ENCODE measurements at regions not wholly inside any gene's neighbourhood (a gene's known extent, or its start where the extent isn't known, plus 50 kb on each side); places are given as distances from the start of the nearest gene placed in this dataset.

GRCh38 chr13:90683711-90684131 lies 663.8 kb upstream of the MIR17HG start:
- H4K20me1 ChIP-seq (replicated peaks; ENCODE audit: insufficient read depth), result no peaks in the 10 kb centered on the region
- no peak overlapping the region for H3K4me3 Mint-ChIP-seq
- no peaks in the 10 kb centered on the region for H3K36me3 Mint-ChIP-seq (ENCODE audit: low read depth)
- no peak for DNase-seq (ENCODE audit: low spot score)
- H3K27me3 ChIP-seq (ENCODE audit: insufficient read depth), result no peaks in the 10 kb centered on the region
- 0 out of 2 replicates have a peak overlapping the region, but pooled peaks have one; percentile 31 for H2AFZ ChIP-seq
- no peak overlapping the region for H3K27ac ChIP-seq (ENCODE audit: low read depth)
- no peaks in the 10 kb centered on the region for H3K9me3 Mint-ChIP-seq
- H3K4me1 Mint-ChIP-seq, result peaks cover 3% of the 10 kb centered on the region; the same call in 1 of the 3 replicates
- H3K27me3 Mint-ChIP-seq (ENCODE audit: insufficient read depth, low read depth, poor library complexity), result no peaks in the 10 kb centered on the region
- no peaks in the 10 kb centered on the region for H3F3A ChIP-seq (replicated peaks; ENCODE audit: low read depth)
- no peak for TF ChIP-seq REST (IDR thresholded peaks at IDR 0.05; ENCODE audit: unreplicated experiment)
- no peak for TF ChIP-seq JUNB (IDR thresholded peaks at IDR 0.05; ENCODE audit: unreplicated experiment)
- TF ChIP-seq ZNF114 (CRISPR knock-in tag; IDR thresholded peaks at IDR 0.05), result no peak
- TF ChIP-seq CTCF (conservative IDR thresholded peaks at IDR 0.05; ENCODE audit: low read depth in 2 of 2), result no peak
- TF ChIP-seq STAT1 (IDR thresholded peaks at IDR 0.05; ENCODE audit: unreplicated experiment), result no peak
- TF ChIP-seq CREB1 (CRISPR knock-in tag; IDR thresholded peaks at IDR 0.05; ENCODE audit: low read depth), result no peak
- no peaks in the 10 kb centered on the region for H3K4me1 ChIP-seq (ENCODE audit: insufficient read depth)
- no peaks in the 10 kb centered on the region for H3K9me2 ChIP-seq (ENCODE audit: insufficient read depth)
- no peaks in the 10 kb centered on the region for H3K36me3 ChIP-seq (ENCODE audit: insufficient read depth)
- no peak overlapping the region for H3K27ac Mint-ChIP-seq
- ATAC-seq, result no peak
- H3K4me3 ChIP-seq, result no peak overlapping the region
- no peak overlapping the region for H3K4me2 ChIP-seq
- no peaks in the 10 kb centered on the region for H3K79me2 ChIP-seq (replicated peaks; ENCODE audit: insufficient read depth)

GRCh38 chr13:90686442-90686841 lies 661.0 kb upstream of the MIR17HG start:
- no peak overlapping the region for H2AFZ ChIP-seq
- H3K27me3 ChIP-seq (ENCODE audit: insufficient read depth), result no peaks in the 10 kb centered on the region
- no peak overlapping the region for H3K27ac ChIP-seq (ENCODE audit: low read depth)
- no peak for TF ChIP-seq CREB1 (CRISPR knock-in tag; IDR thresholded peaks at IDR 0.05; ENCODE audit: low read depth)
- TF ChIP-seq ZNF331 (CRISPR knock-in tag; IDR thresholded peaks at IDR 0.05; ENCODE audit: low read depth), result no peak
- no peak for TF ChIP-seq NANOG (IDR thresholded peaks at IDR 0.05; ENCODE audit: borderline replicate concordance)
- TF ChIP-seq STAT1 (IDR thresholded peaks at IDR 0.05; ENCODE audit: unreplicated experiment), result no peak
- TF ChIP-seq ETS1 (IDR thresholded peaks at IDR 0.05), result no peak
- TF ChIP-seq ZNF114 (CRISPR knock-in tag; IDR thresholded peaks at IDR 0.05), result no peak
- TF ChIP-seq POLR2AphosphoS5 (IDR thresholded peaks at IDR 0.05; ENCODE audit: low read depth), result no peak
- no peak for TF ChIP-seq EZH2phosphoT487 (IDR thresholded peaks at IDR 0.05; ENCODE audit: unreplicated experiment)
- no peak for TF ChIP-seq JUNB (IDR thresholded peaks at IDR 0.05; ENCODE audit: unreplicated experiment)
- no peak for TF ChIP-seq EZH2 (IDR thresholded peaks at IDR 0.05; ENCODE audit: low read depth, unreplicated experiment)

More at GRCh38 chr13:90686442-90686841, 661.0 kb upstream of the MIR17HG start:
- no peak overlapping the region for H3K4me3 Mint-ChIP-seq
- ATAC-seq, result no peak
- H3K4me1 Mint-ChIP-seq, result peaks cover 3% of the 10 kb centered on the region; the same call in 1 of the 3 replicates
- H3K27me3 Mint-ChIP-seq (ENCODE audit: insufficient read depth, low read depth, poor library complexity), result no peaks in the 10 kb centered on the region
- DNase-seq (ENCODE audit: low spot score), result no peak
- no peak overlapping the region for H3K4me2 ChIP-seq
- no peak overlapping the region for H3K27ac Mint-ChIP-seq
- H3F3A ChIP-seq (replicated peaks; ENCODE audit: low read depth), result no peaks in the 10 kb centered on the region
- no peaks in the 10 kb centered on the region for H3K36me3 Mint-ChIP-seq (ENCODE audit: low read depth)
- no peaks in the 10 kb centered on the region for H3K9me2 ChIP-seq (ENCODE audit: insufficient read depth)
- no peaks in the 10 kb centered on the region for H3K9me3 Mint-ChIP-seq
- H3K4me3 ChIP-seq, result no peak overlapping the region
- H3K79me2 ChIP-seq (replicated peaks; ENCODE audit: insufficient read depth), result no peaks in the 10 kb centered on the region
- H3K4me1 ChIP-seq (ENCODE audit: insufficient read depth), result no peaks in the 10 kb centered on the region
- no peaks in the 10 kb centered on the region for H4K20me1 ChIP-seq (replicated peaks; ENCODE audit: insufficient read depth)
- H3K36me3 ChIP-seq (ENCODE audit: insufficient read depth), result no peaks in the 10 kb centered on the region

All from GM23338 (cell line).